ENCODE measurements at regions not wholly inside any gene's neighbourhood (a gene's known extent, or its start where the extent isn't known, plus 50 kb on each side); places are given as distances from the start of the nearest gene placed in this dataset.

- Histone ChIP-seq H3K4me1 (ENCODE audit: control insufficient read depth in 1 of 2, insufficient read depth in 2 of 2, low read length in 2 of 2) (no peaks in the 10 kb centered on the region), H4K20me1 (ENCODE audit: insufficient read depth) (no peaks in the 10 kb centered on the region), H2AFZ (ENCODE audit: low read depth, low read length, poor library complexity, severe bottlenecking) (no peak overlapping the region), H3K4me2 (ENCODE audit: low read length) (no peak overlapping the region), H3K36me3 (ENCODE audit: control insufficient read depth in 1 of 2, insufficient read depth in 2 of 2, low read length in 2 of 2) (no peaks in the 10 kb centered on the region), H3K9me2 (ENCODE audit: insufficient read depth) (no peaks in the 10 kb centered on the region), H3K79me2 (ENCODE audit: insufficient read depth, low read length) (no peaks in the 10 kb centered on the region), H3K4me3 (replicated peaks in 1 of 2; ENCODE audit: low read depth in 1 of 2, low read length in 2 of 2) (no peak overlapping the region), H3K9ac (ENCODE audit: low read length) (no peak overlapping the region), H3K27me3 (ENCODE audit: insufficient read depth, low read length) (no peaks in the 10 kb centered on the region), H3K9me3 (ENCODE audit: control insufficient read depth in 1 of 2, insufficient read depth in 1 of 2, low read depth in 1 of 2, low read length in 2 of 2) (peaks cover 4 to 10% of the 10 kb centered on the region in 2 experiments; a peak in 2 of 4 replicates), H3K27ac (ENCODE audit: low read depth, low read length) (no peak overlapping the region)
- RAD21 ChIA-PET (ENCODE audit: low non-redundant PET in 1 of 2, low total read pairs in 2 of 2, uncharacterized antibody in 2 of 2, unreplicated experiment in 2 of 2): no interaction called here
- TF ChIP-seq CBX3 (IDR thresholded peaks at IDR 0.05; ENCODE audit: low read depth) (no peak), YY1 (IDR thresholded peaks at IDR 0.05; ENCODE audit: extremely low read depth, insufficient replicate concordance, low read depth, low read length) (no peak), CTCF (IDR thresholded peaks at IDR 0.05 in 2 of 3, conservative IDR thresholded peaks at IDR 0.05 in 1 of 3; ENCODE audit: borderline replicate concordance in 1 of 3, insufficient read depth in 1 of 3, low read depth in 2 of 3, low read length in 2 of 3) (no peak), SRF (IDR thresholded peaks at IDR 0.05; ENCODE audit: low read depth) (no peak), EGR1 (IDR thresholded peaks at IDR 0.05; ENCODE audit: low read depth) (no peak), SP1 (IDR thresholded peaks at IDR 0.05; ENCODE audit: low read depth) (no peak)
- no TSS peak for BruUV-seq (replicated peaks)
- POLR2A ChIA-PET: no interaction called here
- intact Hi-C loops (cut with micrococcal nuclease): no loop called here
- CTCF ChIA-PET: no interaction called here
- DNase-seq (ENCODE audit: low read depth, low spot score): no peak
- ATAC-seq: no peak
Observed at GRCh38 chr16:13697013-13697412, 222.9 kb upstream of the ERCC4 start.

GRCh38 chr16:13697568-13697967 lies 222.4 kb upstream of the ERCC4 start:
- Histone ChIP-seq H3K36me3 (ENCODE audit: control insufficient read depth in 1 of 2, insufficient read depth in 2 of 2, low read length in 2 of 2) (no peaks in the 10 kb centered on the region), H3K79me2 (ENCODE audit: insufficient read depth, low read length) (no peaks in the 10 kb centered on the region), H3K27me3 (ENCODE audit: insufficient read depth, low read length) (no peaks in the 10 kb centered on the region), H3K4me2 (ENCODE audit: low read length) (no peak overlapping the region), H3K9me2 (ENCODE audit: insufficient read depth) (no peaks in the 10 kb centered on the region), H4K20me1 (ENCODE audit: insufficient read depth) (no peaks in the 10 kb centered on the region), H3K4me3 (replicated peaks in 1 of 2; ENCODE audit: low read depth in 1 of 2, low read length in 2 of 2) (no peak overlapping the region), H3K9ac (ENCODE audit: low read length) (no peak overlapping the region), H3K4me1 (ENCODE audit: control insufficient read depth in 1 of 2, insufficient read depth in 2 of 2, low read length in 2 of 2) (no peaks in the 10 kb centered on the region), H3K9me3 (ENCODE audit: control insufficient read depth in 1 of 2, insufficient read depth in 1 of 2, low read depth in 1 of 2, low read length in 2 of 2) (peaks cover 4 to 10% of the 10 kb centered on the region in 2 experiments; a peak in 2 of 4 replicates), H3K27ac (ENCODE audit: low read depth, low read length) (no peak overlapping the region), H2AFZ (ENCODE audit: low read depth, low read length, poor library complexity, severe bottlenecking) (no peak overlapping the region)
- RAD21 ChIA-PET (ENCODE audit: low non-redundant PET in 1 of 2, low total read pairs in 2 of 2, uncharacterized antibody in 2 of 2, unreplicated experiment in 2 of 2): no interaction called here
- POLR2A ChIA-PET: no interaction called here
- ATAC-seq (no peak), DNase-seq (ENCODE audit: low read depth, low spot score) (no peak)
- CTCF ChIA-PET: no interaction called here
- no peak for TF ChIP-seq RAD21 (IDR thresholded peaks at IDR 0.05; ENCODE audit: low read depth)
- no peak for TF ChIP-seq SRF (IDR thresholded peaks at IDR 0.05; ENCODE audit: low read depth)
- TF ChIP-seq TCF7L2 (IDR thresholded peaks at IDR 0.05; ENCODE audit: borderline replicate concordance, extremely low read depth, insufficient read depth, insufficient read length): no peak
- TF ChIP-seq MAX (IDR thresholded peaks at IDR 0.05): no peak
- TF ChIP-seq POLR2A (IDR thresholded peaks at IDR 0.05; ENCODE audit: borderline replicate concordance, extremely low read depth, insufficient read depth, insufficient read length): no peak
- TF ChIP-seq CEBPB (IDR thresholded peaks at IDR 0.05; ENCODE audit: low read depth): no peak
- TF ChIP-seq CTCF (IDR thresholded peaks at IDR 0.05 in 2 of 3, conservative IDR thresholded peaks at IDR 0.05 in 1 of 3; ENCODE audit: borderline replicate concordance in 1 of 3, insufficient read depth in 1 of 3, low read depth in 2 of 3, low read length in 2 of 3): no peak
- no peak for TF ChIP-seq EZH2phosphoT487 (IDR thresholded peaks at IDR 0.05; ENCODE audit: borderline replicate concordance)
- intact Hi-C loops (cut with micrococcal nuclease): no loop called here
- no TSS peak for BruUV-seq (replicated peaks)
